Stimulated activated CD4-positive, alpha-beta T cell treated with anti-CD3 and anti-CD28 coated beads, Interleukin-1b, Interleukin-23, amount 100 ng/mL, for 1 hour (primary cell): ENCODE measurements at regions not wholly inside any gene's neighbourhood (a gene's known extent, or its start where the extent isn't known, plus 50 kb on each side); places are given as distances from the start of the nearest gene placed in this dataset.

Experiments
- DNase-seq, 2 donors: peaks; one replicate each; pipeline ENCODE4 v3.0.0-alpha.2; 2020; ENCODE audit warnings: low read depth in 2 of 2

GRCh38 chr4:182174979-182175378 lies 68.2 kb upstream of the TENM3 start:
- no peak for DNase-seq

- no peak for DNase-seq
Observed at GRCh38 chr4:182175788-182176519, 67.2 kb upstream of the TENM3 start.

GRCh38 chr4:182177166-182177565 lies 66.0 kb upstream of the TENM3 start:
- DNase-seq: no peak

- no peak for DNase-seq
Observed at GRCh38 chr4:182179105-182179504, 64.1 kb upstream of the TENM3 start.

- DNase-seq: no peak
Observed at GRCh38 chr4:182179751-182180150, 63.5 kb upstream of the TENM3 start.

- no peak for DNase-seq
Observed at GRCh38 chr4:182185491-182185890, 57.7 kb upstream of the TENM3 start.

- no peak for DNase-seq
Observed at GRCh38 chr4:182187674-182188073, 55.5 kb upstream of the TENM3 start.

- no peak for DNase-seq
Observed at GRCh38 chr4:182188622-182189021, 54.6 kb upstream of the TENM3 start.

GRCh38 chr4:182189103-182189878 lies 53.9 kb upstream of the TENM3 start:
- DNase-seq: no peak

- DNase-seq: no peak
Observed at GRCh38 chr4:182190306-182190705, 52.9 kb upstream of the TENM3 start.

- DNase-seq: no peak
Observed at GRCh38 chr4:182192511-182193181, 50.6 kb upstream of the TENM3 start.

- no peak for DNase-seq
Observed at GRCh38 chr4:182193311-182193710, 49.9 kb upstream of the TENM3 start.
